Loucy (cell line): ENCODE measurements at regions not wholly inside any gene's neighbourhood (a gene's known extent, or its start where the extent isn't known, plus 50 kb on each side); places are given as distances from the start of the nearest gene placed in this dataset.

ENCODE experiments used
- H2AFZ ChIP-seq: fragments of 200-600 bp; sonication (generic); 2 replicates; pipeline ENCODE4 v1.6.0; 2016; ENCODE audit warnings: antibody characterized with exemption, mild to moderate bottlenecking, low read length, moderate library complexity
- H3F3A ChIP-seq: fragments of 200-600 bp; 2 replicates; pipeline ENCODE4 v1.6.0; 2016; ENCODE audit warnings: antibody characterized with exemption, low read depth, mild to moderate bottlenecking
- H3K27me3 ChIP-seq: fragments of 200-600 bp; sonication (generic); 2 replicates; pipeline ENCODE4 v1.6.1; 2014; ENCODE audit warnings: low read length, mild to moderate bottlenecking; ENCODE audit not compliant: insufficient read depth, poor library complexity, severe bottlenecking
- H3K36me3 ChIP-seq: fragments of 200-600 bp; sonication (generic); 2 replicates; pipeline ENCODE4 v1.6.1; 2016; ENCODE audit warnings: low read length; ENCODE audit not compliant: insufficient read depth
- H3K4me1 ChIP-seq: fragments of 200-600 bp; sonication (generic); 2 replicates; pipeline ENCODE4 v1.5.1; 2014; ENCODE audit warnings: low read length, mild to moderate bottlenecking; ENCODE audit not compliant: insufficient read depth, poor library complexity, severe bottlenecking
- H3K4me2 ChIP-seq: fragments of 200-600 bp; sonication (generic); 2 replicates; pipeline ENCODE4 v1.6.0; 2014; ENCODE audit warnings: antibody characterized with exemption, low read length, low read depth, mild to moderate bottlenecking; ENCODE audit not compliant: poor library complexity, severe bottlenecking
- H3K4me3 ChIP-seq: fragments of 200-600 bp; sonication (generic); 2 replicates; pipeline ENCODE4 v1.5.1; 2014; ENCODE audit warnings: low read length, mild to moderate bottlenecking, mixed read lengths; ENCODE audit not compliant: poor library complexity, severe bottlenecking
- H3K79me2 ChIP-seq: fragments of 200-600 bp; sonication (generic); 2 replicates; pipeline ENCODE4 v1.6.1; 2014; ENCODE audit warnings: low read length; ENCODE audit not compliant: insufficient read depth
- H3K9ac ChIP-seq: fragments of 200-600 bp; sonication (generic); 2 replicates; pipeline ENCODE4 v1.6.0; 2014; ENCODE audit warnings: mild to moderate bottlenecking, low read depth, low read length, moderate library complexity; ENCODE audit not compliant: poor library complexity, severe bottlenecking
- H3K9me2 ChIP-seq: fragments of 200-600 bp; sonication (generic); replicated peaks from 2 replicates; pipeline ENCODE4 v1.6.1; 2016; ENCODE audit warnings: low read depth, low read length, mixed read lengths
- H3K9me3 ChIP-seq: fragments of 200-600 bp; sonication (generic); 2 replicates; pipeline ENCODE4 v1.6.1; 2014; ENCODE audit warnings: mild to moderate bottlenecking, antibody characterized with exemption, low read length, low read depth; ENCODE audit not compliant: insufficient read depth
- H4K20me1 ChIP-seq: fragments of 200-600 bp; sonication (generic); 2 replicates; pipeline ENCODE4 v1.6.0; 2014; ENCODE audit warnings: antibody characterized with exemption, low read length, mild to moderate bottlenecking; ENCODE audit not compliant: insufficient read depth, poor library complexity, severe bottlenecking
- CTCF ChIP-seq: fragments of 200-600 bp; sonication (generic); conservative IDR thresholded peaks from 2 replicates; pipeline ENCODE4 v1.5.1; 2014; ENCODE audit warnings: mild to moderate bottlenecking, antibody characterized with exemption, low read length
- EZH2phosphoT487 ChIP-seq: fragments of 200-600 bp; IDR thresholded peaks from 2 replicates; pipeline ENCODE4 v1.6.1; 2018; ENCODE audit warnings: antibody characterized with exemption, mild to moderate bottlenecking, moderate library complexity, borderline replicate concordance

DNA sequence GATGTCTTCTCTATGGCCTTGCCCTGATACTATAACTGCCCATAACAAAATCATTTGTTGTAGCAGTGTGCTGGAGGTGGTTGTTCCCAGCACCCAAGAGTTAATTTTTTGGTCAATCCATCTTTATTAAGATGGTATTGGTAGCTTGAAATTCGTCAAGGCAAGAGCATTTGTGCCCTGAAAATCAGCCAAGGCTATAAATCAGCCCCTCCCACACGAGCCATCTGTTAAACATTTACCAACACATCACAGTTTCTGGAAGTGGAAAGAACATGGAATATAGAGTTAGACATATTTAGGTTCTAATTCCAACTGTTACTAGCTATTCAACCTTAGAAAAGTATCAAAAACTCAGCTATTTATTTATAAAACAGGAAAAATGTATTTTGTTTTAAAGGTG is 888.4 kb upstream of the GJE1 start:
- Histone ChIP-seq H4K20me1 (no peaks in the 10 kb centered on the region), H3K4me3 (no peak overlapping the region), H3K4me2 (no peak overlapping the region), H3K27me3 (no peaks in the 10 kb centered on the region), H3K9me2 (no peaks in the 10 kb centered on the region), H2AFZ (no peak overlapping the region), H3F3A (no peaks in the 10 kb centered on the region), H3K79me2 (no peaks in the 10 kb centered on the region), H3K4me1 (no peaks in the 10 kb centered on the region), H3K36me3 (no peaks in the 10 kb centered on the region), H3K9ac (no peak overlapping the region), H3K9me3 (no peaks in the 10 kb centered on the region)
- TF ChIP-seq EZH2phosphoT487 (no peak), CTCF (no peak)

GRCh38 chr6:141242957-141243356 is 889.8 kb upstream of the GJE1 start:
- no peaks in the 10 kb centered on the region for H3F3A ChIP-seq
- H3K9ac ChIP-seq, result no peak overlapping the region
- no peaks in the 10 kb centered on the region for H3K4me1 ChIP-seq
- no peaks in the 10 kb centered on the region for H3K9me3 ChIP-seq
- no peak overlapping the region for H3K4me3 ChIP-seq
- no peaks in the 10 kb centered on the region for H3K79me2 ChIP-seq
- H3K36me3 ChIP-seq, result no peaks in the 10 kb centered on the region
- H4K20me1 ChIP-seq, result no peaks in the 10 kb centered on the region
- TF ChIP-seq EZH2phosphoT487, result no peak
- TF ChIP-seq CTCF, result no peak
- no peak overlapping the region for H2AFZ ChIP-seq
- H3K4me2 ChIP-seq, result no peak overlapping the region
- H3K9me2 ChIP-seq, result no peaks in the 10 kb centered on the region
- no peaks in the 10 kb centered on the region for H3K27me3 ChIP-seq

DNA sequence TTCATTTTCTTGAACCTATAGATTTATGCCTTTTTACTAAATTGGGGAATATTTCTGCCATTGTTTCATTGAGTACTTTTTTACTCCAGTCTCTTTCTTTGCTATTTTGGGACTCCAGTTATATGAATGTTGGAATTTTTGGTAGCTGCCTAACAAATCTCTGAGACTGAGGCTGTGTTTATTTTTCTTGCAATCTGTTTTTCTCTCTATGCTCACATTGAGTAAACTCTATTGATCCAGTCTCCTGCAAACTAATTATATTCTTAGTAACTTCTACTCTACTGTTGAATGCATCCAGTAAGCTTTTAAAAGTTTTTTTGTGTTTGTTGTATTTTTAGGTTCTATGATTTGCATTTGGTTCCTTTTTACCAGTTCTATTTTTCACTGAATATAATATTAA is 903.4 kb upstream of the GJE1 start:
- no peak overlapping the region for H2AFZ ChIP-seq
- H3F3A ChIP-seq, result no peaks in the 10 kb centered on the region
- no peaks in the 10 kb centered on the region for H4K20me1 ChIP-seq
- no peaks in the 10 kb centered on the region for H3K36me3 ChIP-seq
- H3K4me1 ChIP-seq, result no peaks in the 10 kb centered on the region
- TF ChIP-seq CTCF, result no peak
- TF ChIP-seq EZH2phosphoT487, result no peak
- no peaks in the 10 kb centered on the region for H3K79me2 ChIP-seq
- H3K9ac ChIP-seq, result no peak overlapping the region
- H3K4me3 ChIP-seq, result no peak overlapping the region
- no peaks in the 10 kb centered on the region for H3K9me3 ChIP-seq
- no peaks in the 10 kb centered on the region for H3K9me2 ChIP-seq
- no peaks in the 10 kb centered on the region for H3K27me3 ChIP-seq
- H3K4me2 ChIP-seq, result no peak overlapping the region
